ENCODE measurements at regions not wholly inside any gene's neighbourhood (a gene's known extent, or its start where the extent isn't known, plus 50 kb on each side); places are given as distances from the start of the nearest gene placed in this dataset.

DNA sequence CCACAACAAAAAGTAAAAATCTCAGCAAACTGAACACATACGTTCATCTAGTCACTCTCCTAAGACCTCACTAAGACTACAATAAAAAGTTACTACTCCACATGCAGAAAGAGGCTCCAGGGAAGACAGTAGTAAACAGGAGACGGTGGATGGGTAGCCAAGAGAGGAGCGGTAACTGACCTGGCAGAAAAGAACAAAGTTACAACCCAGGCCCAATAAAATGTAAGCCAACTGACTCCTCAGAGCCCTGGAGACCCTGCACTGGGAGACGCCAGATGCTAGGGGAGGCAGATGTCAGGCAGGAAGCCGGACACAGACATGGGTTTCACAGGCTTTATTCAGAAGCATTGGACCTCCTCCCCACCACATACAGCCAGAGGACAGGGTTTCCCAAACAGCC is 181.1 kb upstream of the NFE2L3 start:
- TF ChIP-seq, protein P1, sequence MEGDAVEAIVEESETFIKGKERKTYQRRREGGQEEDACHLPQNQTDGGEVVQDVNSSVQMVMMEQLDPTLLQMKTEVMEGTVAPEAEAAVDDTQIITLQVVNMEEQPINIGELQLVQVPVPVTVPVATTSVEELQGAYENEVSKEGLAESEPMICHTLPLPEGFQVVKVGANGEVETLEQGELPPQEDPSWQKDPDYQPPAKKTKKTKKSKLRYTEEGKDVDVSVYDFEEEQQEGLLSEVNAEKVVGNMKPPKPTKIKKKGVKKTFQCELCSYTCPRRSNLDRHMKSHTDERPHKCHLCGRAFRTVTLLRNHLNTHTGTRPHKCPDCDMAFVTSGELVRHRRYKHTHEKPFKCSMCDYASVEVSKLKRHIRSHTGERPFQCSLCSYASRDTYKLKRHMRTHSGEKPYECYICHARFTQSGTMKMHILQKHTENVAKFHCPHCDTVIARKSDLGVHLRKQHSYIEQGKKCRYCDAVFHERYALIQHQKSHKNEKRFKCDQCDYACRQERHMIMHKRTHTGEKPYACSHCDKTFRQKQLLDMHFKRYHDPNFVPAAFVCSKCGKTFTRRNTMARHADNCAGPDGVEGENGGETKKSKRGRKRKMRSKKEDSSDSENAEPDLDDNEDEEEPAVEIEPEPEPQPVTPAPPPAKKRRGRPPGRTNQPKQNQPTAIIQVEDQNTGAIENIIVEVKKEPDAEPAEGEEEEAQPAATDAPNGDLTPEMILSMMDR (IDR thresholded peaks at IDR 0.05), result no peak
- H3K4me3 ChIP-seq, result no peak overlapping the region
- H3K27ac ChIP-seq, result no peak overlapping the region
- DNase-seq (ENCODE audit: low spot score), result no peak

DNA sequence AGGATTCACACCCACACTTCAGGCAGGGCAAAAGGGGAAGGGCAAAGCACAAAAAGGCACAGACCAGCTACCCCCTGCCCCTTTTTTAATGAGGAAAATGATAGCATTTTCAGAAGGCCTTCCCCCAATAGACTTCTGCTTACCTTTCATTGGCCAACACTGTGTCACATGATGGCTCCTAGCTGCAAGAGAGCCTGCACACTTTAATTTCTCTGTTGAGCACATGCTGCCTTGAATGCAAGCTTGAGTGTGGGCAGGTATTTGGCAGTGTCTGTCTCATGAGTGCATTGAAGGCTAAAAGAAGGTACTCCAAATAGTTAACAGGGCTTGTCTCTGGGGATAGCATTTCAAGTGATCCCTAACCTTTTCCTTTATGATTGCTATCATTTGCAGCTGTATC is 175.4 kb upstream of the NFE2L3 start:
- no peak for DNase-seq (ENCODE audit: low spot score)
- TF ChIP-seq, protein P1 (IDR thresholded peaks at IDR 0.05), result no peak
- Histone ChIP-seq H3K27ac (no peak overlapping the region), H3K4me3 (no peak overlapping the region)

DNA sequence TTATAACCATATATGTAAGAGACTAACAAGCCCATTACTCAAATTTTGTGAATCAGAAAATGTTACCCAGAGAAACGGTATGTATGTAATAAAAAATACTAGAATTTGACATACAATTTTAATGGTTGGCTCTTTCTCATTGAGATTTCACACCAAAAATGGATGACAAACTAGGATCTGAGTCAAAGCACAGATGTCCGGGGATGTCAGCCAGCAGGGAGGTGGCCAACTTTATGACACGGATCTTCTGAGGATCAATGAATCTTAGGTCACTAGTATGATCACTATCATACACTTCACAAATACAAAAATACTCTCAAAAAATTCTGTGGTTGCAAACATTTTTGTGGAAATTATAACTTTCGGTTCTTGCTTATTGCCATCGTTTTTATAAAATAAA is 173.5 kb upstream of the NFE2L3 start:
- no peak overlapping the region for H3K27ac ChIP-seq
- TF ChIP-seq, protein P1 (IDR thresholded peaks at IDR 0.05), result no peak
- DNase-seq (ENCODE audit: low spot score), result no peak
- no peak overlapping the region for H3K4me3 ChIP-seq

DNA sequence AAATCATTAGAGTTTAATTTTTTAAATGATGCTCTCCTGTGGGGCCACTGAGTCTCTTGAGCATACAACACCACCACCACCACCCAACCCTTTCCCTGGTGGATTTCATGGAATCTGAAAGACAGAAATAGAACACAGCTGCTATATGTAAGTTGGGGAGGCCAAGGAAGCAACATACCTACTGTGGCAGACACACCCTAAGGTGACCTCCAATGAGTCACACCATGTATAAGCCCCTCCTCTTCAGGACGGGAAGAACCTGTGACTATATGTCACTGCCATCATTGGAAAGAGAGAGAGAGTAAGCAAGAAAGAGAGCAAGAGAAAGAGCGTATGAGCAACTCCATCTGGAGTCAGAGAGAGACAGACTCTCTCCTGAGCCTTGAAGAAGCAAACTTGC is 172.4 kb upstream of the NFE2L3 start:
- Histone ChIP-seq H3K4me3 (no peak overlapping the region), H3K27ac (no peak overlapping the region)
- DNase-seq (ENCODE audit: low spot score), result no peak
- TF ChIP-seq, protein P1 (IDR thresholded peaks at IDR 0.05), result no peak

DNA sequence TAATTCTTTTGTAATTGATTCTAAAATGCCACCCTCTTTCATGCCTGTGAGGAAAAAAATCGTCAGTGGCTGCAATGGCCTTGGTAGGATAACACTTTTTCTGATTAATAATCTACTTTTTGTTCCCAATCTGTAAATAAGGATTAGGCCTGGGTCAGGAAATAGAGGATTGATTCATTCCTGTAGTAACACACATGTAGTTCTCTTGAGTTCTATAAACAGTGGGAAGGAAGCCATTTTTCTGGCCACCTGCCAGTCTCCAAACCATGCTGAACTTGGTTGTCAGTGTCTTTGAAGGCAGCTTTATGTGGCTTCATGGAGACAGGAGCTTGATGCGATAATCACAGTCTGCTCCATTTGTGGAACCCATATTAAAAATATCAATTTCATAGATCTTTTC is 169.3 kb upstream of the NFE2L3 start:
- no peak overlapping the region for H3K4me3 ChIP-seq
- TF ChIP-seq, protein P1 (IDR thresholded peaks at IDR 0.05), result no peak
- no peak for DNase-seq (ENCODE audit: low spot score)
- H3K27ac ChIP-seq, result no peak overlapping the region

DNA sequence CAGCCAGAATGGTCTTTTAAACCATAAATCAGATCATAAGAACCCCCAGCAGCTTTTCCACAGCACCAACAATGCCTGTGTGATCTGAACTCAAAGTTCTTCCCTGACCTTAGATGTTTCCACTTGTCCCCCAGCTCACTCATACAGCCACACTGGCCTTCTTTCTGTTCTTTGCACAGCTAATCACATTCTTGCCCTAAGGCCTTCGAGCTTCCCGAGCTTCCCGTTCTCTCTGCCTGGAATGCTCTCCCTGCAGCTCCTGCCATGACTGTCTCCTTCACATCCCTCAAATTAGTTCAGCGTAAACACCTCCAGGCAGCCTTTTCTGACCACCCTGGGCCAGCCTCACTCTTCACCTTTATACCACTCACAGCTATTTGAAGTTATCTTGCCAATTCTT is 166.8 kb upstream of the NFE2L3 start:
- no peak overlapping the region for H3K27ac ChIP-seq
- no peak overlapping the region for H3K4me3 ChIP-seq
- DNase-seq (ENCODE audit: low spot score), result no peak
- TF ChIP-seq, protein P1 (IDR thresholded peaks at IDR 0.05), result no peak

DNA sequence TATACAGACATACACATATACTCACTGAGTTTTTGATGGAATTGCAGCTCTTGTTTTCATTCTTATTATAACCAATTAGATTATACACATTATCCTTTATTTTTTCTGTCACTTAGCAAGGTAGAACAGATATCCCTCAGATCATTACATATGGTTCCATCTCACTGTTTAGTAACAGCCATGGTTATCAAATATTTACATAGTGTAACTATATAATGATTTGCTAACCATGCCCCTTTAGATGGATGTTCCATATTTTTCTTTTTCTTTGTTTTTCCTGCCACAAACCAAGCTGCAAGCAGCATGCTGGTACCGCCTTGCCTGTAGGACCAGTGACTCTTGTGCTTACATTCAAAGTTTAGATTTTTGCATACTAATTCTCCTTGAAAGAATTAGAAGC is 163.4 kb upstream of the NFE2L3 start:
- no peak for DNase-seq (ENCODE audit: low spot score)
- TF ChIP-seq, protein P1 (IDR thresholded peaks at IDR 0.05), result no peak
- no peak overlapping the region for H3K4me3 ChIP-seq
- H3K27ac ChIP-seq, result no peak overlapping the region
